ENCODE measurements at regions not wholly inside any gene's neighbourhood (a gene's known extent, or its start where the extent isn't known, plus 50 kb on each side); places are given as distances from the start of the nearest gene placed in this dataset.

- DNase-seq (ENCODE audit: low spot score): no peak
- 86% methylated on average over 6 of the region's 6 CpGs for WGBS
- H3K9ac ChIP-seq (ENCODE audit: low read depth in 1 of 2, low read length in 2 of 2): no peak overlapping the region
- H3K36me3 ChIP-seq (ENCODE audit: control insufficient read depth in 4 of 4, insufficient read depth in 3 of 4, low read depth in 1 of 4, low read length in 3 of 4): no peaks in the 10 kb centered on the region
- H3K27me3 ChIP-seq (ENCODE audit: control insufficient read depth in 4 of 4, insufficient read depth in 4 of 4, low read length in 3 of 4): no peaks in the 10 kb centered on the region
- H3K4me1 ChIP-seq (ENCODE audit: control insufficient read depth in 4 of 4, insufficient read depth in 4 of 4, low read length in 3 of 4): no peaks in the 10 kb centered on the region
- H3K9me3 ChIP-seq (ENCODE audit: control insufficient read depth in 4 of 4, low read length in 3 of 4): no peaks in the 10 kb centered on the region
- TF ChIP-seq JUND (IDR thresholded peaks at IDR 0.05) (no peak), HNF4A (conservative IDR thresholded peaks at IDR 0.05) (no peak)
- H3K27ac ChIP-seq (ENCODE audit: low read depth in 1 of 2, low read length in 2 of 2): no peak overlapping the region
- no peak overlapping the region for H3K4me3 ChIP-seq (ENCODE audit: low read depth in 1 of 3, low read length in 3 of 3)
Observed at GRCh38 chr2:7956126-7956689, 725.6 kb upstream of the ID2 start.

GRCh38 chr2:7961550-7961949 lies 720.3 kb upstream of the ID2 start:
- no peak overlapping the region for H3K27ac ChIP-seq (ENCODE audit: low read depth in 1 of 2, low read length in 2 of 2)
- no peak for TF ChIP-seq NR2F2 (IDR thresholded peaks at IDR 0.05)
- no peak for TF ChIP-seq HNF4G (IDR thresholded peaks at IDR 0.05)
- no peak for TF ChIP-seq YY1 (IDR thresholded peaks at IDR 0.05)
- TF ChIP-seq MAX (IDR thresholded peaks at IDR 0.05): no peak
- no peak for TF ChIP-seq ZBTB33 (IDR thresholded peaks at IDR 0.05)
- no peak for TF ChIP-seq HNF4A (conservative IDR thresholded peaks at IDR 0.05)
- TF ChIP-seq GABPA (IDR thresholded peaks at IDR 0.05 in 1 of 2, conservative IDR thresholded peaks at IDR 0.05 in 1 of 2): no peak
- no peak for TF ChIP-seq RXRA (IDR thresholded peaks at IDR 0.05)
- TF ChIP-seq FOXA2 (IDR thresholded peaks at IDR 0.05): no peak
- WGBS: 87% methylated on average over 2 of the region's 2 CpGs

GRCh38 chr2:7962161-7962560 lies 719.7 kb upstream of the ID2 start:
- 93% methylated on average over 3 of the region's 3 CpGs for WGBS
- TF ChIP-seq RAD21 (IDR thresholded peaks at IDR 0.05): no peak
- TF ChIP-seq REST (IDR thresholded peaks at IDR 0.05): no peak
- TF ChIP-seq TAF1 (conservative IDR thresholded peaks at IDR 0.05): no peak
- no peak for TF ChIP-seq FOXA2 (IDR thresholded peaks at IDR 0.05)
- TF ChIP-seq ATF3 (IDR thresholded peaks at IDR 0.05): no peak
- no peak for TF ChIP-seq SP1 (IDR thresholded peaks at IDR 0.05)
- no peak for TF ChIP-seq CTCF (IDR thresholded peaks at IDR 0.05; ENCODE audit: low read depth, low read length, missing input control)
- TF ChIP-seq HNF4G (IDR thresholded peaks at IDR 0.05): no peak
- no peak for TF ChIP-seq MAX (IDR thresholded peaks at IDR 0.05)
- no peaks in the 10 kb centered on the region for H3K27me3 ChIP-seq (ENCODE audit: control insufficient read depth in 4 of 4, insufficient read depth in 4 of 4, low read length in 3 of 4)
- H3K9ac ChIP-seq (ENCODE audit: low read depth in 1 of 2, low read length in 2 of 2): no peak overlapping the region
- no peaks in the 10 kb centered on the region for H3K36me3 ChIP-seq (ENCODE audit: control insufficient read depth in 4 of 4, insufficient read depth in 3 of 4, low read depth in 1 of 4, low read length in 3 of 4)
- H3K27ac ChIP-seq (ENCODE audit: low read depth in 1 of 2, low read length in 2 of 2): no peak overlapping the region
- H3K4me1 ChIP-seq (ENCODE audit: control insufficient read depth in 4 of 4, insufficient read depth in 4 of 4, low read length in 3 of 4): no peaks in the 10 kb centered on the region
- H3K9me3 ChIP-seq (ENCODE audit: control insufficient read depth in 4 of 4, low read length in 3 of 4): no peaks in the 10 kb centered on the region
- no peak overlapping the region for H3K4me3 ChIP-seq (ENCODE audit: low read depth in 1 of 3, low read length in 3 of 3)
- no peak for DNase-seq (ENCODE audit: low spot score)

More at GRCh38 chr2:7961550-7961949, 720.3 kb upstream of the ID2 start:
- Histone ChIP-seq H3K9ac (ENCODE audit: low read depth in 1 of 2, low read length in 2 of 2) (no peak overlapping the region), H3K4me3 (ENCODE audit: low read depth in 1 of 3, low read length in 3 of 3) (no peak overlapping the region), H3K27me3 (ENCODE audit: control insufficient read depth in 4 of 4, insufficient read depth in 4 of 4, low read length in 3 of 4) (no peaks in the 10 kb centered on the region), H3K36me3 (ENCODE audit: control insufficient read depth in 4 of 4, insufficient read depth in 3 of 4, low read depth in 1 of 4, low read length in 3 of 4) (no peaks in the 10 kb centered on the region), H3K4me1 (ENCODE audit: control insufficient read depth in 4 of 4, insufficient read depth in 4 of 4, low read length in 3 of 4) (no peaks in the 10 kb centered on the region), H3K9me3 (ENCODE audit: control insufficient read depth in 4 of 4, low read length in 3 of 4) (no peaks in the 10 kb centered on the region)
- DNase-seq (ENCODE audit: low spot score): no peak
